ENCODE measurements at regions not wholly inside any gene's neighbourhood (a gene's known extent, or its start where the extent isn't known, plus 50 kb on each side); places are given as distances from the start of the nearest gene placed in this dataset.

DNA sequence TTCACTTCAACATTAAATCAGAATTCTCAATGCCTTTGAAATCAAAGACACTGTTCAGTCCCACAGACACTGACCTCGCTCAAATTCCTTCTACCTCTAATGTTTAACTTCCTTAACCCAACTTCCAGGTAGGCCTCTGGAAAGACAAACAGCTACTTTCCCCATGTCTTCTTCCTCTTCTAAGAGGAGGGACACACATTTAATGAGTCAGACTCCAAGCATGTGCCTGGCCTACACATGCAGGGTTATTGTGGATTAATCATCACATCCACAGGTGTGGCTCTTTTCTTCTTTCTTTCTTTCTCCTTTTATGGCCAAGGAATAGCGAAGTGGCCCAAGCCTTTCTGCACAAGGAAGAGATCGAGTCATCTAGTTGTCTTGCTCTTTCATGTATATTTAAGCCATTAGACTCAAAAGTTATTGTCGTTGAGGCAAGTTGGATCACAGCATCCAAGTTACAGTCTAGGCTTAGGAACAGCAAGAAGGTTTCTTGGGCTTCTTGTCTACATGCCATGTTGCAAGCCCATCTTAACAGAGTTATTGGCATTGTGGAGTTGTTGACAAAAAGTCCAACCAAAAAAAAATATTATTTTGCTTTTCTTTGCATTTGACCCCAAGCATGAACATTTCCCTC is 387.8 kb downstream of the IRS1 start (continued):
- TF ChIP-seq, protein P1, sequence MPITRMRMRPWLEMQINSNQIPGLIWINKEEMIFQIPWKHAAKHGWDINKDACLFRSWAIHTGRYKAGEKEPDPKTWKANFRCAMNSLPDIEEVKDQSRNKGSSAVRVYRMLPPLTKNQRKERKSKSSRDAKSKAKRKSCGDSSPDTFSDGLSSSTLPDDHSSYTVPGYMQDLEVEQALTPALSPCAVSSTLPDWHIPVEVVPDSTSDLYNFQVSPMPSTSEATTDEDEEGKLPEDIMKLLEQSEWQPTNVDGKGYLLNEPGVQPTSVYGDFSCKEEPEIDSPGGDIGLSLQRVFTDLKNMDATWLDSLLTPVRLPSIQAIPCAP (CRISPR knock-in tag; IDR thresholded peaks at IDR 0.05; ENCODE audit: low read depth), result no peak
- TF ChIP-seq TEAD3 (CRISPR knock-in tag; optimal IDR thresholded peaks at IDR 0.05; ENCODE audit: borderline replicate concordance), result peak; percentile 89
- TF ChIP-seq ZNF260 (CRISPR knock-in tag; IDR thresholded peaks at IDR 0.05; ENCODE audit: borderline replicate concordance, low read depth), result no peak
- peak; percentile 75; the same call in 1 of the 2 replicates for TF ChIP-seq WIZ (CRISPR knock-in tag; IDR thresholded peaks at IDR 0.05)
- TF ChIP-seq, protein P2, sequence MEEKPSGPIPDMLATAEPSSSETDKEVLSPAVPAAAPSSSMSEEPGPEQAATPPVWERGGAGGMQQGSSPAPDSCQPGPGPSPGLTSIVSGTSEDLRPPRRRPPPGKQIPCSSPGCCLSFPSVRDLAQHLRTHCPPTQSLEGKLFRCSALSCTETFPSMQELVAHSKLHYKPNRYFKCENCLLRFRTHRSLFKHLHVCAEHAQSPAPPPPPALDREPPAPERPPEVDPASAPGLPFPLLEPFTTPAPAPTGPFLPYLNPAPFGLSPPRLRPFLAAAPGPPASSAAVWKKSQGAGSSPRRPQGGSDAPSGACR (CRISPR knock-in tag; IDR thresholded peaks at IDR 0.05), result no peak
- TF ChIP-seq, protein P3, sequence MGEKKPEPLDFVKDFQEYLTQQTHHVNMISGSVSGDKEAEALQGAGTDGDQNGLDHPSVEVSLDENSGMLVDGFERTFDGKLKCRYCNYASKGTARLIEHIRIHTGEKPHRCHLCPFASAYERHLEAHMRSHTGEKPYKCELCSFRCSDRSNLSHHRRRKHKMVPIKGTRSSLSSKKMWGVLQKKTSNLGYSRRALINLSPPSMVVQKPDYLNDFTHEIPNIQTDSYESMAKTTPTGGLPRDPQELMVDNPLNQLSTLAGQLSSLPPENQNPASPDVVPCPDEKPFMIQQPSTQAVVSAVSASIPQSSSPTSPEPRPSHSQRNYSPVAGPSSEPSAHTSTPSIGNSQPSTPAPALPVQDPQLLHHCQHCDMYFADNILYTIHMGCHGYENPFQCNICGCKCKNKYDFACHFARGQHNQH (CRISPR knock-in tag; IDR thresholded peaks at IDR 0.05), result peak; percentile 68; the same call in 1 of the 2 replicates
- TF ChIP-seq, protein P4, sequence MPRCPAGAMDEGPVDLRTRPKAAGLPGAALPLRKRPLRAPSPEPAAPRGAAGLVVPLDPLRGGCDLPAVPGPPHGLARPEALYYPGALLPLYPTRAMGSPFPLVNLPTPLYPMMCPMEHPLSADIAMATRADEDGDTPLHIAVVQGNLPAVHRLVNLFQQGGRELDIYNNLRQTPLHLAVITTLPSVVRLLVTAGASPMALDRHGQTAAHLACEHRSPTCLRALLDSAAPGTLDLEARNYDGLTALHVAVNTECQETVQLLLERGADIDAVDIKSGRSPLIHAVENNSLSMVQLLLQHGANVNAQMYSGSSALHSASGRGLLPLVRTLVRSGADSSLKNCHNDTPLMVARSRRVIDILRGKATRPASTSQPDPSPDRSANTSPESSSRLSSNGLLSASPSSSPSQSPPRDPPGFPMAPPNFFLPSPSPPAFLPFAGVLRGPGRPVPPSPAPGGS (CRISPR knock-in tag; IDR thresholded peaks at IDR 0.05), result no peak
- no peak for TF ChIP-seq NFIB (CRISPR knock-in tag; IDR thresholded peaks at IDR 0.05; ENCODE audit: borderline replicate concordance)
- TF ChIP-seq, protein P5, sequence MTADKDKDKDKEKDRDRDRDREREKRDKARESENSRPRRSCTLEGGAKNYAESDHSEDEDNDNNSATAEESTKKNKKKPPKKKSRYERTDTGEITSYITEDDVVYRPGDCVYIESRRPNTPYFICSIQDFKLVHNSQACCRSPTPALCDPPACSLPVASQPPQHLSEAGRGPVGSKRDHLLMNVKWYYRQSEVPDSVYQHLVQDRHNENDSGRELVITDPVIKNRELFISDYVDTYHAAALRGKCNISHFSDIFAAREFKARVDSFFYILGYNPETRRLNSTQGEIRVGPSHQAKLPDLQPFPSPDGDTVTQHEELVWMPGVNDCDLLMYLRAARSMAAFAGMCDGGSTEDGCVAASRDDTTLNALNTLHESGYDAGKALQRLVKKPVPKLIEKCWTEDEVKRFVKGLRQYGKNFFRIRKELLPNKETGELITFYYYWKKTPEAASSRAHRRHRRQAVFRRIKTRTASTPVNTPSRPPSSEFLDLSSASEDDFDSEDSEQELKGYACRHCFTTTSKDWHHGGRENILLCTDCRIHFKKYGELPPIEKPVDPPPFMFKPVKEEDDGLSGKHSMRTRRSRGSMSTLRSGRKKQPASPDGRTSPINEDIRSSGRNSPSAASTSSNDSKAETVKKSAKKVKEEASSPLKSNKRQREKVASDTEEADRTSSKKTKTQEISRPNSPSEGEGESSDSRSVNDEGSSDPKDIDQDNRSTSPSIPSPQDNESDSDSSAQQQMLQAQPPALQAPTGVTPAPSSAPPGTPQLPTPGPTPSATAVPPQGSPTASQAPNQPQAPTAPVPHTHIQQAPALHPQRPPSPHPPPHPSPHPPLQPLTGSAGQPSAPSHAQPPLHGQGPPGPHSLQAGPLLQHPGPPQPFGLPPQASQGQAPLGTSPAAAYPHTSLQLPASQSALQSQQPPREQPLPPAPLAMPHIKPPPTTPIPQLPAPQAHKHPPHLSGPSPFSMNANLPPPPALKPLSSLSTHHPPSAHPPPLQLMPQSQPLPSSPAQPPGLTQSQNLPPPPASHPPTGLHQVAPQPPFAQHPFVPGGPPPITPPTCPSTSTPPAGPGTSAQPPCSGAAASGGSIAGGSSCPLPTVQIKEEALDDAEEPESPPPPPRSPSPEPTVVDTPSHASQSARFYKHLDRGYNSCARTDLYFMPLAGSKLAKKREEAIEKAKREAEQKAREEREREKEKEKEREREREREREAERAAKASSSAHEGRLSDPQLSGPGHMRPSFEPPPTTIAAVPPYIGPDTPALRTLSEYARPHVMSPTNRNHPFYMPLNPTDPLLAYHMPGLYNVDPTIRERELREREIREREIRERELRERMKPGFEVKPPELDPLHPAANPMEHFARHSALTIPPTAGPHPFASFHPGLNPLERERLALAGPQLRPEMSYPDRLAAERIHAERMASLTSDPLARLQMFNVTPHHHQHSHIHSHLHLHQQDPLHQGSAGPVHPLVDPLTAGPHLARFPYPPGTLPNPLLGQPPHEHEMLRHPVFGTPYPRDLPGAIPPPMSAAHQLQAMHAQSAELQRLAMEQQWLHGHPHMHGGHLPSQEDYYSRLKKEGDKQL (CRISPR knock-in tag; IDR thresholded peaks at IDR 0.05; ENCODE audit: low read depth), result peak; percentile 47; the same call in 1 of the 2 replicates
- TF ChIP-seq, protein P6, sequence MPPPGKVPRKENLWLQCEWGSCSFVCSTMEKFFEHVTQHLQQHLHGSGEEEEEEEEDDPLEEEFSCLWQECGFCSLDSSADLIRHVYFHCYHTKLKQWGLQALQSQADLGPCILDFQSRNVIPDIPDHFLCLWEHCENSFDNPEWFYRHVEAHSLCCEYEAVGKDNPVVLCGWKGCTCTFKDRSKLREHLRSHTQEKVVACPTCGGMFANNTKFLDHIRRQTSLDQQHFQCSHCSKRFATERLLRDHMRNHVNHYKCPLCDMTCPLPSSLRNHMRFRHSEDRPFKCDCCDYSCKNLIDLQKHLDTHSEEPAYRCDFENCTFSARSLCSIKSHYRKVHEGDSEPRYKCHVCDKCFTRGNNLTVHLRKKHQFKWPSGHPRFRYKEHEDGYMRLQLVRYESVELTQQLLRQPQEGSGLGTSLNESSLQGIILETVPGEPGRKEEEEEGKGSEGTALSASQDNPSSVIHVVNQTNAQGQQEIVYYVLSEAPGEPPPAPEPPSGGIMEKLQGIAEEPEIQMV (CRISPR knock-in tag; IDR thresholded peaks at IDR 0.05; ENCODE audit: low read depth), result no peak
- TF ChIP-seq ZNF446 (CRISPR knock-in tag; IDR thresholded peaks at IDR 0.05), result no peak
- no peak for TF ChIP-seq KDM1A (CRISPR knock-in tag; IDR thresholded peaks at IDR 0.05)
- TF ChIP-seq KLF15 (CRISPR knock-in tag; IDR thresholded peaks at IDR 0.05; ENCODE audit: borderline replicate concordance), result no peak
- TF ChIP-seq FOXP1 (IDR thresholded peaks at IDR 0.05), result no peak
- peak; percentile 53; the same call in 1 of the 2 replicates for TF ChIP-seq FOXP1 (CRISPR knock-in tag; IDR thresholded peaks at IDR 0.05)
- TF ChIP-seq ZSCAN20 (CRISPR knock-in tag; IDR thresholded peaks at IDR 0.05; ENCODE audit: borderline replicate concordance), result no peak
